ENCODE measurements at regions not wholly inside any gene's neighbourhood (a gene's known extent, or its start where the extent isn't known, plus 50 kb on each side); places are given as distances from the start of the nearest gene placed in this dataset.

DNA sequence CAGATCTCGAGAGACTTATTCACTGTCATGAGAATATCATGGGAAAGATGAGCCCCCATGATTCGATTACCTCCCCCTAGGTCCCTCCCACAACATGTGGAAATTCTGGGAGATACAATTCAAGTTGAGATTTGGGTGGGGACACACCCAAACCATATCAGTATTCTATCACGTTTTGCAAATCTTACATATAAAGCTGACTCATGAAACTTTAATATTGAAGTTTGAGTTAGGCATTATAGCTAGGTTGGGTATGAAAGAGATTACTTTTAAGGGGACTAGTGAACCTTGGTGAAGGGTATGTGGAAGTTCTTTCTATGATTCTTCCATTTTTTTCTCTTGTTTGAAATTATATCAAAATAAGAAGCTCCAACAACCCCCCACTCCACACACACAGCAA, 117.7 kb upstream of the RASGRP1 start:
- no peak overlapping the region for H3K4me3 ChIP-seq (ENCODE audit: low read depth in 1 of 2, low read length in 2 of 2)
- H3K9me3 ChIP-seq (ENCODE audit: control insufficient read depth in 1 of 2, low read length in 2 of 2) = no peaks in the 10 kb centered on the region
- no peak overlapping the region for H3K27ac ChIP-seq (ENCODE audit: low read length)
- H3K27me3 ChIP-seq (ENCODE audit: low read depth, low read length) = no peaks in the 10 kb centered on the region
- H3K4me1 ChIP-seq (ENCODE audit: control insufficient read depth in 1 of 2, insufficient read depth in 2 of 2, low read length in 2 of 2) = no peaks in the 10 kb centered on the region
- H3K36me3 ChIP-seq (ENCODE audit: control insufficient read depth in 1 of 2, insufficient read depth in 2 of 2, low read length in 2 of 2) = no peaks in the 10 kb centered on the region

DNA sequence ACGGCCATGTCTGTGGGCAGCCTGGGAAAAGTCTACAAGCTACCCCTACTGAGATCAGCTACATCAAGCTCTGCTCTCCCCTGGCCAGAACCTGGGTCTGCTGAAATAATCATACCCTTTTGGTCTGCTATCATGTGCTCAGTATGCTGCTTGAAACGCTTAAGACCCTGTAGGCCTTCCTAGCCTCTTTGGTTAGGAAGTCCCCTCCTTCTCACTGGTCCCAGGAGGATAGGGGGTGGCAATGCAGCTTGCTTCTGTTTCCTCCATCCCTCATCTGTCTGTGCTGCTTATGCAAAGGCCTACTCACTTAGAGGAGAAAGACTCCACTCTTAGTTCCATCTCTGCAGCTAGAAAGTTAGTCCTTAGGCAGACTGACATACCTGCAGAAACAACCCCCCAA, 118.2 kb upstream of the RASGRP1 start:
- H3K27me3 ChIP-seq (ENCODE audit: low read depth, low read length) = no peaks in the 10 kb centered on the region
- H3K36me3 ChIP-seq (ENCODE audit: control insufficient read depth in 1 of 2, insufficient read depth in 2 of 2, low read length in 2 of 2) = no peaks in the 10 kb centered on the region
- H3K9me3 ChIP-seq (ENCODE audit: control insufficient read depth in 1 of 2, low read length in 2 of 2) = no peaks in the 10 kb centered on the region
- H3K4me3 ChIP-seq (ENCODE audit: low read depth in 1 of 2, low read length in 2 of 2) = no peak overlapping the region
- no peak overlapping the region for H3K27ac ChIP-seq (ENCODE audit: low read length)
- no peaks in the 10 kb centered on the region for H3K4me1 ChIP-seq (ENCODE audit: control insufficient read depth in 1 of 2, insufficient read depth in 2 of 2, low read length in 2 of 2)

DNA sequence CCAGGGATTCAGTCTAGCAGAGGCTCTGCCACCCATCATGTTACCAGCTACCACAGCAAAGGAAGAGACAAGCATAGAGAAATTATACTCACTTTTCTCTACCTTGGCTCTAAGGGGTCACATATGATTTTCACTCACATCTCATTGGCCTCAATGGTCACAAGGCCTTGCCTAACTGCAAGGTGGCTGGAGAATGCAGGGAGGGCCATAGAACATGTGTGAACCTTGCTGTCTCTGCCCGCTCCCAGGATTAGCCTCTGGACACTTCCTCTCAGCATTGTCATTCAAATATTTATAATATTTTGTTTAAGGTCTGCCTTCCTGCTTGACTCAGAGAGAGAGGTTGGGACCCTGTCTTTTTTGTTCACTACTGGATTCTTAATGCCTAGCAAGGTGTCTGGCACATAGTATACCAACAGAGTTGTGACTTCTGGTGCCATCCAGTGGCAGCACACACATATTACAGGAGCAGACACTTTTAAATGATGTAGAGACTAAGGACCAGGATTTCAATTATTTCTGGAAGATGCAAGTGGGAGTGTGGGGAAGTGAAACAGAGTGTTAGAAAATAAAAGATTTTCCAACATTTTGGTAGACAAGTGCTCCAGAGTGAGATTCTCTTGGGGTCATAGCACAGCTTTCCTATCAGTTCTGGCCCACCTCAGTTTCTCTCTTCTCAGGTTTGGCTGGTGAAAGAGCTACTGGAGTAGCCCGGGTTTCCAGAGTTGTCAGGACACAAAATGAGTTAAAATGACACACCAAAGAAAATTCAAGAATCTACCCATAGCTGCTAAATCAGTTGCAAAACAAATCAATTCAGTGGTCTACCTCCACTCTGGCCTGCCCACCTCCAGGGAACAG, 119.0 kb upstream of the RASGRP1 start:
- Histone ChIP-seq H3K27ac (ENCODE audit: low read length) (no peak overlapping the region), H3K27me3 (ENCODE audit: low read depth, low read length) (no peaks in the 10 kb centered on the region), H3K4me3 (ENCODE audit: low read depth in 1 of 2, low read length in 2 of 2) (no peak overlapping the region), H3K9me3 (ENCODE audit: control insufficient read depth in 1 of 2, low read length in 2 of 2) (no peaks in the 10 kb centered on the region), H3K4me1 (ENCODE audit: control insufficient read depth in 1 of 2, insufficient read depth in 2 of 2, low read length in 2 of 2) (no peaks in the 10 kb centered on the region), H3K36me3 (ENCODE audit: control insufficient read depth in 1 of 2, insufficient read depth in 2 of 2, low read length in 2 of 2) (no peaks in the 10 kb centered on the region)

DNA sequence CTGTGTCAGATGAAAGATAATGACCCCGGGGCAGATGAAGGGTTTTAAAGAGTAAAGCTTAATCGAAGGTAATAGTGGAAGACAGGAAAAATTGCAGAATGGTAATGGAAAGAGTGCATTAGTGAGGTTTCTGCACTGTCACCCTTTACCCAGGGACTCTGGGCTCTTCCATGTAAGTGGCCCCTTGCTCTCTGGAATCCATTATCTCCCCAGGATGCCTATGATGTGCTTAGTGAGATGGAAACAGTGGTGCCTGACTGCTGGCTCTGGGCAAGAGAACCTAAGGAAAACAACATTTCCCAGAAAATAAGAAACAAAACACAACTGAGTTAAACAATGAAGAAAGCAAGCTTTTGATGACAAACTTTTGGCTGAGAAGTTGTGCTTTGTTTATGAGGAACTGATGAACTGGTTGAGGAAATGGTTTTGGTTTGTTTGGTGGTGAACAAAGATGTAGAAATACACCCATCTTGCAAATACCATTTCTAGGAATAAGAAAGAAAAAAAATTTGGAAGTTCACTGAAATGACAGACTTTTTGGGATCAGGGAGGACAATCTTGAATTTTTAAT, 119.9 kb upstream of the RASGRP1 start:
- Histone ChIP-seq H3K4me1 (ENCODE audit: control insufficient read depth in 1 of 2, insufficient read depth in 2 of 2, low read length in 2 of 2) (no peaks in the 10 kb centered on the region), H3K36me3 (ENCODE audit: control insufficient read depth in 1 of 2, insufficient read depth in 2 of 2, low read length in 2 of 2) (no peaks in the 10 kb centered on the region), H3K9me3 (ENCODE audit: control insufficient read depth in 1 of 2, low read length in 2 of 2) (no peaks in the 10 kb centered on the region), H3K27me3 (ENCODE audit: low read depth, low read length) (no peaks in the 10 kb centered on the region), H3K4me3 (ENCODE audit: low read depth in 1 of 2, low read length in 2 of 2) (no peak overlapping the region), H3K27ac (ENCODE audit: low read length) (no peak overlapping the region)

DNA sequence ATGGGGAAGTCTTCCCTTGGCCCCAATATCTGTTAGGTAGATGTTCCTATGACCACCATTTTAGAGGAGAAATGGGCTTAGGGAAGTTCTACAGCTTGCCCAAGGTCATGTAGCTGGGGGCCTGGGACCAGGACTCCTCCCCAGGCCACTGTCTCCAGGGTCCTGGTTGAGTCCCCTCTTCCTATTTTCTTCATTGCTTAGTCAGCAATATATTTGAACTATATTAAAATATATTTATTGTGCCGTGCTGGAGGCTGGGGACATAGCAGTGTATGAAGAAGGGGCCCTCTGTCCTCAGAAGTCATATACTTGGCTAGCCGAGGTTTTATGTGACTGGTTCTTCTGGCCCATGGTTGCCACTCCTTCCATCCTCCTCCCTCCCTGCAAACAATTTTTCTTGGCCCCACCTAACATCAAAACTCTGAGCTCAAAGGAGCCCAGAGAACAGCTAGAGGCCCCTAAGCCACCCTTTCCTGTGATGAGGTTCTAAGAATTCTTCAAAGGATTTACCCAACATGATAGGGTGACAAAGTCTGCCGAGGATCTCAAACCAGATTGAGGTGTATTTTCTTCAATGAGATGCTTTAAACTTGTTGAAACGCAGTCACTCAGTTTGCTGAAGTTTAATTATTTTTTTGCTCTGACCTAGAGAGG, 121.2 kb upstream of the RASGRP1 start:
- Histone ChIP-seq H3K36me3 (ENCODE audit: control insufficient read depth in 1 of 2, insufficient read depth in 2 of 2, low read length in 2 of 2) (no peaks in the 10 kb centered on the region), H3K4me1 (ENCODE audit: control insufficient read depth in 1 of 2, insufficient read depth in 2 of 2, low read length in 2 of 2) (no peaks in the 10 kb centered on the region), H3K27me3 (ENCODE audit: low read depth, low read length) (no peaks in the 10 kb centered on the region), H3K27ac (ENCODE audit: low read length) (no peak overlapping the region), H3K9me3 (ENCODE audit: control insufficient read depth in 1 of 2, low read length in 2 of 2) (no peaks in the 10 kb centered on the region), H3K4me3 (ENCODE audit: low read depth in 1 of 2, low read length in 2 of 2) (no peak overlapping the region)

DNA sequence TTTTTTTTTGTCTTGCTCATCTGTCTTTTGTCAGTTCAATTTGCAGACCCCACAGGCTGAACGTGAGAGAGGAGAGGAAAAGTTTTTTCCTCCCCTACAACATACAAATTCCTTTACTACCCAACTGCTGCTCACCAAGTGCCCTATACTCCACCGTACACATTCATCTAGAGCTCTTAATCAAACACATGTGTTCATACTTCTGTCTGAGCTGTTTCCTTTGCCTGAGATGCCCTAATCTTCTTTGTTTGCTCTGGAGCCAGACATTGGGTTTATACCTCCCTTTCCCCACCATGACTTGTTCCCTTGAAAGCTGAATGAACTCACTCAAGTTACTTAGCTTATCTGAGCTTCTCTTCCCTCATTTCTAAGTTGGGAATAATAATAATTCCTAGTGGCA, 122.7 kb upstream of the RASGRP1 start:
- no peaks in the 10 kb centered on the region for H3K4me1 ChIP-seq (ENCODE audit: control insufficient read depth in 1 of 2, insufficient read depth in 2 of 2, low read length in 2 of 2)
- H3K27me3 ChIP-seq (ENCODE audit: low read depth, low read length) = no peaks in the 10 kb centered on the region
- H3K36me3 ChIP-seq (ENCODE audit: control insufficient read depth in 1 of 2, insufficient read depth in 2 of 2, low read length in 2 of 2) = no peaks in the 10 kb centered on the region
- H3K4me3 ChIP-seq (ENCODE audit: low read depth in 1 of 2, low read length in 2 of 2) = no peak overlapping the region
- no peak overlapping the region for H3K27ac ChIP-seq (ENCODE audit: low read length)
- no peaks in the 10 kb centered on the region for H3K9me3 ChIP-seq (ENCODE audit: control insufficient read depth in 1 of 2, low read length in 2 of 2)

DNA sequence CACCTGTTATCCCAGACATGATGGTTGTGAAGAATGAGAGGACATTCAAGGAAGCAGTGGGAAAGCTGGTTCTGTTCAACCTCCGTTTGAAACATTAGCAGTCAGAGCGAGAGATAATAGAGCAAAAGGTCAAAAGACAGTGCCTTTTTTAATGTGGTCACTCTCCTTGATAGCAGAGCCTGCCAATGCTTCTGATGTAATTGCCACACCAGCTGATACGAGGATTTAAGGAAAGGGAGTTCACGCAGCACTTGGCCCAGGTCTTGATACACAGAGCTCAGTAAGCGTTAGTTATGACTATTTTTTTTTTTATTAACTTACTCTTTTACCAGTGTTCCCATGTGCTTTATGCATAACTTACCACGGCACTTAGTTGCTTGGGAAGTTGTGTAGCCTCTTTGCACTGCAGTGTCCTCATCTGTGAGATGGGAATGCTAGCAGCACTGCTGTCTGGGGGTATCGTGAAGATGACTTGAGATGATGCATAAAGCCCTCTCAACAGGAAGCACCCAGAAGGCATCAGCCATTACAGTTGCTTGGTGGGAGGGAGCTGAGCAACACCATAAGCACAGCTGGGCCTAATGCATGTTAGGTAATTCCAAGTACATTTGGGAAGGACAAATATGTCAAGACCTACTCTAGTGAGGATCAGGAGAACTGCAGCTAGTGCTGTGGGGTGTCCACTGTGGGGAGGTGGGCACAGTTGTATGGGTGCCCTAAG, 123.3 kb upstream of the RASGRP1 start:
- no peak overlapping the region for H3K27ac ChIP-seq (ENCODE audit: low read length)
- H3K36me3 ChIP-seq (ENCODE audit: control insufficient read depth in 1 of 2, insufficient read depth in 2 of 2, low read length in 2 of 2) = no peaks in the 10 kb centered on the region
- no peaks in the 10 kb centered on the region for H3K9me3 ChIP-seq (ENCODE audit: control insufficient read depth in 1 of 2, low read length in 2 of 2)
- H3K4me3 ChIP-seq (ENCODE audit: low read depth in 1 of 2, low read length in 2 of 2) = no peak overlapping the region
- no peaks in the 10 kb centered on the region for H3K27me3 ChIP-seq (ENCODE audit: low read depth, low read length)
- H3K4me1 ChIP-seq (ENCODE audit: control insufficient read depth in 1 of 2, insufficient read depth in 2 of 2, low read length in 2 of 2) = no peaks in the 10 kb centered on the region

DNA sequence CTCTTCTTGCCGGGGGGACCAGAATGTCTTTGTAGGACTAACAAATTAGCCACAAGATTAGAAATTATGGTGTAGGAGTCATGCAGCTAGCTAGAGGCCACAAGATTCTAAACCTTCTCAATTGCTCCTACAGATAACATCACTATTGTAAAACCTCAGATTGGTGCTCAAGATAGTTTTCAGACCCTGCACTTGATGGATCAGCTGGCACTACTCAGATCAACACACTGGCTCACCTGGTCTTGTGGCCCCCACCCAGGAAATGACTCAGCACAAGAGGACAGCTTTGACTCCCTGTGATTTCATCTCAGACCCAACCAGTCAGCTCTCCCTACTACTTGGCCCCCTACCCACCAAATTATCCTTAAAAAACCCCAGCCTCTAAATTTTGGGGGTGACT, 124.1 kb upstream of the RASGRP1 start:
- no peak overlapping the region for H3K4me3 ChIP-seq (ENCODE audit: low read depth in 1 of 2, low read length in 2 of 2)
- H3K4me1 ChIP-seq (ENCODE audit: control insufficient read depth in 1 of 2, insufficient read depth in 2 of 2, low read length in 2 of 2) = no peaks in the 10 kb centered on the region
- H3K27ac ChIP-seq (ENCODE audit: low read length) = no peak overlapping the region
- H3K27me3 ChIP-seq (ENCODE audit: low read depth, low read length) = no peaks in the 10 kb centered on the region
- H3K36me3 ChIP-seq (ENCODE audit: control insufficient read depth in 1 of 2, insufficient read depth in 2 of 2, low read length in 2 of 2) = no peaks in the 10 kb centered on the region
- H3K9me3 ChIP-seq (ENCODE audit: control insufficient read depth in 1 of 2, low read length in 2 of 2) = no peaks in the 10 kb centered on the region

DNA sequence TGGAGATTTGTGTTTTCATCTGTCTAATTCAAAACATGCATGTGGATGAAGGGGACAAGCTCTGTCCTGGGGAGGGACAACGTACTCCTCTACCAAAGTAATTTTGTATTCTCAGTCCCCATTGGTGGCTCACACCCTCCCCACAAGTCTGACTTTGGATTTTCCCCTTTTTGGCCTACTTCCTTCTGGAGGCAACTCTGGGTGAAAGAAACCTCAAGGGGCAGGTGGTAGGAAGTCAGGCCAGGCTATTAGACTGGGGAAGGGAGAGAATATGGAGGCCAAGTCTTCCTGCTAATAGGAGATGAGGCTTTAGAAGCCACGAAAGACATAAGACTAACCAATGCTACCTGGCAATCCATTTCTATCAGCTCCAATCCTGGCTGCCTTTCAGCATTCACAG, 124.9 kb upstream of the RASGRP1 start:
- Histone ChIP-seq H3K27ac (ENCODE audit: low read length) (no peak overlapping the region), H3K4me1 (ENCODE audit: control insufficient read depth in 1 of 2, insufficient read depth in 2 of 2, low read length in 2 of 2) (no peaks in the 10 kb centered on the region)

DNA sequence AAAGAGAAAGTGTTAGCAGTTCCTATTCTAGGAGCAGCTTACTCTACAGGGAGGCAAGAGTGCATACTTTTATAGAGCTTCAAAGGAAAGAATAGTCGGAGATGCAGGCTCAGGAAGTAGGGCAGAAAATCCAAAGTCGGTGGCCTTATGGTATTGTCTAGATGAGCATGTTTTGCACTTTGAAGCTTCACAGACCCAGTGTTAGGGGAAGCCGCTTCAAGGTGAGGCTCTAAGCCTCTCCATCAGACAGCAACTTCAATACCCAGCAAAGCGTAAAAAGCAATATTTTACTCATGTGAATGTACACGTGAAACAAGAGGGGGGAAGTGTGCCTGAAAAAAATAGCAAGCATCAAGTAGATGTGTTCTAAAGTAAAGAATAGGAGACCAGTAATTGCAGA, 125.6 kb upstream of the RASGRP1 start:
- Histone ChIP-seq H3K27ac (ENCODE audit: low read length) (no peak overlapping the region), H3K4me3 (ENCODE audit: low read depth in 1 of 2, low read length in 2 of 2) (no peak overlapping the region), H3K27me3 (ENCODE audit: low read depth, low read length) (no peaks in the 10 kb centered on the region), H3K9me3 (ENCODE audit: control insufficient read depth in 1 of 2, low read length in 2 of 2) (no peaks in the 10 kb centered on the region), H3K4me1 (ENCODE audit: control insufficient read depth in 1 of 2, insufficient read depth in 2 of 2, low read length in 2 of 2) (no peaks in the 10 kb centered on the region), H3K36me3 (ENCODE audit: control insufficient read depth in 1 of 2, insufficient read depth in 2 of 2, low read length in 2 of 2) (no peaks in the 10 kb centered on the region)

More for the DNA sequence above, 124.9 kb upstream of the RASGRP1 start:
- no peaks in the 10 kb centered on the region for H3K27me3 ChIP-seq (ENCODE audit: low read depth, low read length)
- H3K9me3 ChIP-seq (ENCODE audit: control insufficient read depth in 1 of 2, low read length in 2 of 2) = no peaks in the 10 kb centered on the region
- H3K4me3 ChIP-seq (ENCODE audit: low read depth in 1 of 2, low read length in 2 of 2) = no peak overlapping the region
- no peaks in the 10 kb centered on the region for H3K36me3 ChIP-seq (ENCODE audit: control insufficient read depth in 1 of 2, insufficient read depth in 2 of 2, low read length in 2 of 2)

DNA sequence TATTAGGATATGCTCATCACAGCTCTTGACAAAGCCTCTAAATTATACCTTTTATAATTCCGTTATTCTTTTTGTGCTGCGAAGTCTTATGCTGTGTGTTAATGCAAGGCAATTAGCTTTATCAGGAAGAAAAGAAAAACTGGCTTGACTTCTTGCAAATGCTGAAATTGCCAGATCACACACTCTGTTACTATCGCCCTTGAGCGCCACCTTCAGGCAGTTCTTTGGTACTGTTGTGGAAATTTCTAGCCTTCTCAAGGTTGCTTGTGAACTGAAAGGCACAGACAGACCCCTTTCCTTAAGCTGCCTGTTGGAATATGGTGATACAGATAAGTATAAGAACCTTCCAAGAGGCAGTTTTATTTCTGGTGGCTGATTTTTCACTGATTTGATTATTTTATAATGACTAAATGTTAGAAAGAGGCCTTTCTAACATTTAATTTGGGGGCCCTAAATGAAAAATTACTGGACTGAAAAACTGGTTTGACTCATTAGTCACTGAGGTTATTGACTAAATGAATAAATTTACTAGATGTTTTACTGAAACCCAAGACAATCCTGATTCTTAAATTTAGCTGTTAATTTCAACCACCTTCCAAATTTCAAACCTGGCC, 126.2 kb upstream of the RASGRP1 start:
- Histone ChIP-seq H3K4me1 (ENCODE audit: control insufficient read depth in 1 of 2, insufficient read depth in 2 of 2, low read length in 2 of 2) (no peaks in the 10 kb centered on the region), H3K36me3 (ENCODE audit: control insufficient read depth in 1 of 2, insufficient read depth in 2 of 2, low read length in 2 of 2) (no peaks in the 10 kb centered on the region), H3K27ac (ENCODE audit: low read length) (no peak overlapping the region), H3K27me3 (ENCODE audit: low read depth, low read length) (no peaks in the 10 kb centered on the region), H3K4me3 (ENCODE audit: low read depth in 1 of 2, low read length in 2 of 2) (no peak overlapping the region), H3K9me3 (ENCODE audit: control insufficient read depth in 1 of 2, low read length in 2 of 2) (no peaks in the 10 kb centered on the region)

All from muscle layer of duodenum (tissue), 2 donors.